ENCODE measurements at regions not wholly inside any gene's neighbourhood (a gene's known extent, or its start where the extent isn't known, plus 50 kb on each side); places are given as distances from the start of the nearest gene placed in this dataset.

- TF ChIP-seq ZFX (IDR thresholded peaks at IDR 0.05; ENCODE audit: borderline replicate concordance), result no peak
- no peak for TF ChIP-seq CTCF (IDR thresholded peaks at IDR 0.05)
- no peak overlapping the region for H3K27ac ChIP-seq
Observed at GRCh38 chr5:37902323-37902722, 62.5 kb upstream of the GDNF start.

GRCh38 chr5:37900692-37901091 lies 60.9 kb upstream of the GDNF start:
- 0 out of 2 replicates have a peak, but pooled peaks have one; percentile 11 for TF ChIP-seq CTCF (IDR thresholded peaks at IDR 0.05)
- no peak for TF ChIP-seq ZFX (IDR thresholded peaks at IDR 0.05; ENCODE audit: borderline replicate concordance)

GRCh38 chr5:37899037-37899436 lies 59.2 kb upstream of the GDNF start:
- TF ChIP-seq CTCF (IDR thresholded peaks at IDR 0.05), result no peak
- TF ChIP-seq ZFX (IDR thresholded peaks at IDR 0.05; ENCODE audit: borderline replicate concordance), result no peak

More at GRCh38 chr5:37900692-37901091, 60.9 kb upstream of the GDNF start:
- no peak overlapping the region for H3K27ac ChIP-seq

GRCh38 chr5:37896159-37896558 lies 56.3 kb upstream of the GDNF start:
- no peak for TF ChIP-seq CTCF (IDR thresholded peaks at IDR 0.05)
- TF ChIP-seq ZFX (IDR thresholded peaks at IDR 0.05; ENCODE audit: borderline replicate concordance), result no peak
- no peak overlapping the region for H3K27ac ChIP-seq

More at GRCh38 chr5:37899037-37899436, 59.2 kb upstream of the GDNF start:
- H3K27ac ChIP-seq, result no peak overlapping the region

- no peak overlapping the region for H3K27ac ChIP-seq
- TF ChIP-seq ZFX (IDR thresholded peaks at IDR 0.05; ENCODE audit: borderline replicate concordance) (no peak), CTCF (IDR thresholded peaks at IDR 0.05) (no peak)
Observed at GRCh38 chr5:37893434-37894134, 53.7 kb upstream of the GDNF start.

- H3K27ac ChIP-seq, result no peak overlapping the region
- no peak for TF ChIP-seq ZFX (IDR thresholded peaks at IDR 0.05; ENCODE audit: borderline replicate concordance)
- no peak for TF ChIP-seq CTCF (IDR thresholded peaks at IDR 0.05)
Observed at GRCh38 chr5:37892586-37892985, 52.7 kb upstream of the GDNF start.

- TF ChIP-seq CTCF (IDR thresholded peaks at IDR 0.05), result no peak
- TF ChIP-seq ZFX (IDR thresholded peaks at IDR 0.05; ENCODE audit: borderline replicate concordance), result no peak
- H3K27ac ChIP-seq, result no peak overlapping the region
Observed at GRCh38 chr5:37891832-37892231, 52.0 kb upstream of the GDNF start.

Data from 22Rv1 (cell line).